NCI-H187 (cell line): ENCODE measurements at regions not wholly inside any gene's neighbourhood (a gene's known extent, or its start where the extent isn't known, plus 50 kb on each side); places are given as distances from the start of the nearest gene placed in this dataset.

Experiments
- DNase-seq, 2 experiments: peaks; one replicate each; lab custom pipeline; 2025; lab: John Stamatoyannopoulos, UW

- no peak for DNase-seq
Measured at GRCh38 chr6:139640448-139640847, 266.0 kb upstream of the CITED2 start.

- no peak for DNase-seq
Measured at GRCh38 chr6:139639507-139639906, 265.1 kb upstream of the CITED2 start.

GRCh38 chr6:139638179-139638941 is 263.9 kb upstream of the CITED2 start:
- DNase-seq = no peak

- DNase-seq = no peak
Measured at GRCh38 chr6:139637766-139638165, 263.3 kb upstream of the CITED2 start.

GRCh38 chr6:139636391-139636790 is 261.9 kb upstream of the CITED2 start:
- no peak for DNase-seq

- no peak for DNase-seq
Measured at GRCh38 chr6:139635401-139636130, 261.1 kb upstream of the CITED2 start.

GRCh38 chr6:139632840-139633239 is 258.4 kb upstream of the CITED2 start:
- DNase-seq = no peak

GRCh38 chr6:139628270-139628669 is 253.8 kb upstream of the CITED2 start:
- DNase-seq = no peak

- DNase-seq = no peak
Measured at GRCh38 chr6:139627091-139627490, 252.6 kb upstream of the CITED2 start.

GRCh38 chr6:139625998-139626975 is 251.8 kb upstream of the CITED2 start:
- no peak for DNase-seq

GRCh38 chr6:139625081-139625939 is 250.9 kb upstream of the CITED2 start:
- no peak for DNase-seq

- no peak for DNase-seq
Measured at GRCh38 chr6:139623372-139623771, 248.9 kb upstream of the CITED2 start.

- no peak for DNase-seq
Measured at GRCh38 chr6:139613496-139613895, 239.0 kb upstream of the CITED2 start.

- DNase-seq = no peak
Measured at GRCh38 chr6:139612135-139612465, 237.7 kb upstream of the CITED2 start.

GRCh38 chr6:139611327-139612134 is 237.1 kb upstream of the CITED2 start:
- no peak for DNase-seq

- no peak for DNase-seq
Measured at GRCh38 chr6:139608466-139609261, 234.2 kb upstream of the CITED2 start.

GRCh38 chr6:139605350-139605749 is 230.9 kb upstream of the CITED2 start:
- DNase-seq = no peak

- no peak for DNase-seq
Measured at GRCh38 chr6:139603581-139603980, 229.1 kb upstream of the CITED2 start.

- no peak for DNase-seq
Measured at GRCh38 chr6:139602577-139602976, 228.1 kb upstream of the CITED2 start.
